Parathyroid adenoma (tissue), 2 donors: ENCODE measurements at regions not wholly inside any gene's neighbourhood (a gene's known extent, or its start where the extent isn't known, plus 50 kb on each side); places are given as distances from the start of the nearest gene placed in this dataset.

Source experiments
- H2AFZ ChIP-seq: fragments of 300-600 bp; sonication (generic); one replicate; pipeline ENCODE4 v1.7.0; 2017; ENCODE audit warnings: antibody characterized with exemption, mild to moderate bottlenecking
- H3K27ac ChIP-seq: fragments of 300-600 bp; sonication (generic); one replicate; pipeline ENCODE4 v1.7.0; 2017
- H3K27me3 ChIP-seq: fragments of 300-600 bp; sonication (generic); one replicate; pipeline ENCODE4 v1.7.0; 2017; ENCODE audit warnings: low read length; ENCODE audit not compliant: control insufficient read depth, insufficient read depth
- H3K36me3 ChIP-seq: fragments of 300-600 bp; sonication (generic); one replicate; pipeline ENCODE4 v1.7.0; 2017; ENCODE audit warnings: low read length; ENCODE audit not compliant: control insufficient read depth, insufficient read depth
- H3K4me1 ChIP-seq: fragments of 300-600 bp; sonication (generic); one replicate; pipeline ENCODE4 v1.7.0; 2017; ENCODE audit warnings: control low read depth
- H3K4me2 ChIP-seq: fragments of 300-600 bp; sonication (generic); one replicate; pipeline ENCODE4 v1.7.0; 2017; ENCODE audit warnings: low read length
- H3K4me3 ChIP-seq: fragments of 300-600 bp; sonication (generic); one replicate; pipeline ENCODE4 v1.7.0; 2017; ENCODE audit warnings: low read depth, low read length
- H3K79me2 ChIP-seq: fragments of 300-600 bp; sonication (generic); one replicate; pipeline ENCODE4 v1.7.0; 2017; ENCODE audit warnings: control low read depth
- H3K9ac ChIP-seq: fragments of 300-600 bp; sonication (generic); one replicate; pipeline ENCODE4 v1.7.0; 2017; ENCODE audit warnings: mild to moderate bottlenecking
- H3K9me3 ChIP-seq: fragments of 300-600 bp; sonication (generic); one replicate; pipeline ENCODE4 v1.7.0; 2017; ENCODE audit warnings: low read length; ENCODE audit not compliant: control insufficient read depth
- TF ChIP-seq, protein P1 (sequence below): fragments of 300-600 bp; sonication (generic); IDR thresholded peaks from one replicate; pipeline ENCODE4 v1.7.0; 2017; ENCODE audit warnings: antibody characterized with exemption, mild to moderate bottlenecking
- donor health status: primary hyperparathyroidism.

DNA sequence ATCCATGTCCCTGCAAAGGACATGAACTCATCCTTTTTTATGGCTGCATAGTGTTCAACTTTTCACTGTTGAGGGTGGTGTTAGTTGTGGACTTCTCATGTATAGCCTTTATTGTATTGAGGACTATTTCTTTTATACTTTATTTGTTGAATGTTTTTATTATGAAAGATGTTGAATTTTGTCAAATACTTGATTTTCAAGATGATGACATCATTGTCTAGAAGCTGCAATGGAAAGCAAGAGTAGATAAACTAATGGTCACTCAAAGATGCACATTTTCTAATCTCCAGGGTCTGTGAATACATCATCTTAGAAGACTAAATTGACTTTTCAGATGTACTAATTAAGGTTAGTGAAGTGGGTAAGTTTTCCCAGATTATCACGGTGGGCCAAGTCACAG lies 1117.0 kb downstream of the DSC3 start:
- H2AFZ ChIP-seq: no peak overlapping the region
- H3K4me1 ChIP-seq: no peaks in the 10 kb centered on the region
- no peak overlapping the region for H3K4me2 ChIP-seq
- H3K9me3 ChIP-seq: no peaks in the 10 kb centered on the region
- H3K27me3 ChIP-seq: no peaks in the 10 kb centered on the region
- H3K27ac ChIP-seq: no peak overlapping the region
- H3K36me3 ChIP-seq: no peaks in the 10 kb centered on the region
- no peaks in the 10 kb centered on the region for H3K79me2 ChIP-seq
- H3K9ac ChIP-seq: no peak overlapping the region
- TF ChIP-seq, protein P1, sequence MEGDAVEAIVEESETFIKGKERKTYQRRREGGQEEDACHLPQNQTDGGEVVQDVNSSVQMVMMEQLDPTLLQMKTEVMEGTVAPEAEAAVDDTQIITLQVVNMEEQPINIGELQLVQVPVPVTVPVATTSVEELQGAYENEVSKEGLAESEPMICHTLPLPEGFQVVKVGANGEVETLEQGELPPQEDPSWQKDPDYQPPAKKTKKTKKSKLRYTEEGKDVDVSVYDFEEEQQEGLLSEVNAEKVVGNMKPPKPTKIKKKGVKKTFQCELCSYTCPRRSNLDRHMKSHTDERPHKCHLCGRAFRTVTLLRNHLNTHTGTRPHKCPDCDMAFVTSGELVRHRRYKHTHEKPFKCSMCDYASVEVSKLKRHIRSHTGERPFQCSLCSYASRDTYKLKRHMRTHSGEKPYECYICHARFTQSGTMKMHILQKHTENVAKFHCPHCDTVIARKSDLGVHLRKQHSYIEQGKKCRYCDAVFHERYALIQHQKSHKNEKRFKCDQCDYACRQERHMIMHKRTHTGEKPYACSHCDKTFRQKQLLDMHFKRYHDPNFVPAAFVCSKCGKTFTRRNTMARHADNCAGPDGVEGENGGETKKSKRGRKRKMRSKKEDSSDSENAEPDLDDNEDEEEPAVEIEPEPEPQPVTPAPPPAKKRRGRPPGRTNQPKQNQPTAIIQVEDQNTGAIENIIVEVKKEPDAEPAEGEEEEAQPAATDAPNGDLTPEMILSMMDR: no peak
- H3K4me3 ChIP-seq: no peak overlapping the region

DNA sequence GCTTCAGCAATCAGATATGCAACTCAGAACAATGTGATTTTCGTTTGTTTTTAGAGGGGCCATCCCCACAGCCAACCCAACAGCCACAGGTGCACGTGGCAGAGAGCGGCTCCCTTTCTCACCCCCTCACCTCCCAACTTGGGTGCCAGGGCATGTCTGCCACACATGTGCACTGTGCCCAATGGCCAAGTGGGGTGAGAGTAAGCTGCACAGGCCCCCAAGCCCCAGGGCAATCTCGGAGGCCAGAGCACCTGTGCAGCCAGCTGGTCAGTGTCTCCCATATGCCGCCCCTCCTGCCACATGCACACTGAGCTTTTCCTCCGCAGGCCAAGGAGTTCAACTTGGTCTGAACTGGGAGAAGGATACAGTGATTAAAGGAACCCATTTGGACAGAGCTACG lies 1130.2 kb downstream of the DSC3 start:
- Histone ChIP-seq H3K27ac (no peak overlapping the region), H3K27me3 (no peaks in the 10 kb centered on the region), H3K4me3 (no peak overlapping the region), H2AFZ (no peak overlapping the region), H3K9me3 (no peaks in the 10 kb centered on the region), H3K4me1 (no peaks in the 10 kb centered on the region), H3K79me2 (no peaks in the 10 kb centered on the region), H3K36me3 (no peaks in the 10 kb centered on the region), H3K9ac (no peak overlapping the region), H3K4me2 (no peak overlapping the region)
- TF ChIP-seq, protein P1: no peak

DNA sequence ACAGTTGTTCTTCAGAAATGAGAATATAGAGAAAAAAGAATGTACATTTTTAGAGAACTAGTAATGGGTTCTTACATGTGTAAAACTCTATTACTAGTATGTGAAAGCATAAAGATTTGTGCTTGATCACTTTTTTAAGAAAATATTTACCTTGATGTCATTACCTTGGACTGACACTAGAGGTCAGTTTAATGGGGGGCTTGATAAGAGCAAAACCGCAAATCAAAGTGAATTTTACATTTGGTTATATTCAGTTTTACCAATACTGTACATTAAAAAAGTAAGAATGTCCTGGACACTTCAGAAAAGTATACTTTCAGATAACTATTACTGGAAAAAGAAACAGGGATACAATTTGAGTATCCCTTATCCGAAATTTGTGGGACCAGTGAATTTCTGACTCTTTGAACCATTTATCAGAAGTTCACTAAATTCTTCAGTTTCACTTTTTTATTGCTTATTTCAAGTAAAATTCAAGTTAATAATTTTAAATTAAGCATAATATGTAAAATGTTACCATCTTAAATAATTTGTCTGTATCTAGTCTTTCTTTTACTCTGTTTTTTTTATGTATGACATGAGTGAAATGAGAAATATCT lies 1149.5 kb downstream of the DSC3 start:
- H3K9ac ChIP-seq: no peak overlapping the region
- no peaks in the 10 kb centered on the region for H3K9me3 ChIP-seq
- no peak overlapping the region for H3K27ac ChIP-seq
- TF ChIP-seq, protein P1: no peak
- H2AFZ ChIP-seq: no peak overlapping the region
- H3K27me3 ChIP-seq: no peaks in the 10 kb centered on the region
- no peaks in the 10 kb centered on the region for H3K79me2 ChIP-seq
- H3K4me2 ChIP-seq: no peak overlapping the region
- H3K4me3 ChIP-seq: no peak overlapping the region
- no peaks in the 10 kb centered on the region for H3K36me3 ChIP-seq
- H3K4me1 ChIP-seq: no peaks in the 10 kb centered on the region

DNA sequence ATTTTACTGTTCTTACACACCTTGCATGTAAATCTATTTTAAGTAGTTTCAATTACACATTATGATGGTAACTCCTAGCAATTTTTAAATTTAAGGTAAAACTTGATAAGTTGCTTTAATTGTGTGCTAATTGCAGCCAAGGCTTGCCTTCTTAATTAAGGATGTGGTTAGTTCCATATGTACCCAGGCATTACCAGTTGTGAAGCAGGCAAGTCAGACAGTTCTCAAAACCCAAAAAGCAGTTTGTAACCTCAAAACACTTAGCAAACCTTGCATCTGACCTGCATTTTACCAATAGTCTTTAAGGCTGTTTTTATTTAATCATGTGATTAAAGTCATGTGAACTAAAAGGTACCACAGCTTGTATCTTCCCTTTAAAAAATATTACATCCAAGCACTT lies 1159.4 kb downstream of the DSC3 start:
- no peak overlapping the region for H2AFZ ChIP-seq
- no peak overlapping the region for H3K9ac ChIP-seq
- no peak overlapping the region for H3K27ac ChIP-seq
- no peaks in the 10 kb centered on the region for H3K36me3 ChIP-seq
- H3K79me2 ChIP-seq: no peaks in the 10 kb centered on the region
- H3K27me3 ChIP-seq: no peaks in the 10 kb centered on the region
- TF ChIP-seq, protein P1: no peak
- H3K4me3 ChIP-seq: no peak overlapping the region
- H3K9me3 ChIP-seq: no peaks in the 10 kb centered on the region
- no peak overlapping the region for H3K4me2 ChIP-seq
- no peaks in the 10 kb centered on the region for H3K4me1 ChIP-seq

DNA sequence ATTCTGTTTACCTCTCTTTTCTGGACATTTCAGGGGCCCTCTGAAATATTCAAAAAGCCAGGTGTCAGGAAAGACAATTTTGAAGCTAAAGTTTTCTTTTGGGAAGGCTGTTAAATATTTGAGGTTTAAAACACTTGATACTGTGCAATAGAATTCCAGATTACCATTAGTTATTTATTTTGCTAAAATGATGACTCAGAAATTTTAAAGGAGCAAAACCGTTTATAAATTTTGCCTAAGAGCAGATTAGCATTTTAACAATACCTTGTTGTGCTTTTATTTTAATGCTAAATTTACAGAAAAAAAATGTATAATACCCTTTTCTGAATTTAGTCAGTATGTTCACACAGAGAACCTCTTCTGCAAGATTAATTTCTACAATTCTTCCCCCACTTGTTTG lies 1159.9 kb downstream of the DSC3 start:
- Histone ChIP-seq H3K79me2 (no peaks in the 10 kb centered on the region), H3K27me3 (no peaks in the 10 kb centered on the region), H3K36me3 (no peaks in the 10 kb centered on the region), H2AFZ (no peak overlapping the region), H3K4me1 (no peaks in the 10 kb centered on the region), H3K27ac (no peak overlapping the region), H3K4me3 (no peak overlapping the region), H3K9me3 (no peaks in the 10 kb centered on the region), H3K9ac (no peak overlapping the region), H3K4me2 (no peak overlapping the region)
- TF ChIP-seq, protein P1: no peak
